SK-N-SH treated with all-trans-retinoic acid at 6 μM for 48 hours (cell line): ENCODE measurements at regions not wholly inside any gene's neighbourhood (a gene's known extent, or its start where the extent isn't known, plus 50 kb on each side); places are given as distances from the start of the nearest gene placed in this dataset.

Experiments used
- ARNTL ChIP-seq: fragments of 450-650 bp; formaldehyde crosslinking; IDR thresholded peaks from 2 replicates; pipeline ENCODE4 v1.5.0; 2020; ENCODE audit warnings: low read depth, mild to moderate bottlenecking, moderate library complexity, borderline replicate concordance
- BACH2 ChIP-seq: fragments of 250-450 bp; sonication (Bioruptor Pico); IDR thresholded peaks from 2 replicates; pipeline ENCODE4 v1.9.0; 2021; ENCODE audit warnings: mild to moderate bottlenecking, borderline replicate concordance
- CREB5 ChIP-seq: fragments of 250-450 bp; sonication (Bioruptor Pico); IDR thresholded peaks from 2 replicates; pipeline ENCODE4 v1.5.1; 2020; ENCODE audit warnings: low read depth, mild to moderate bottlenecking, moderate library complexity
- CSDC2 ChIP-seq: fragments of 250-450 bp; sonication (Bioruptor Pico); IDR thresholded peaks from 2 replicates; pipeline ENCODE4 v1.5.0; 2020; ENCODE audit warnings: mild to moderate bottlenecking, moderate library complexity
- ESRRG ChIP-seq: fragments of 250-450 bp; sonication (Bioruptor Pico); IDR thresholded peaks from 2 replicates; pipeline ENCODE4 v1.6.1; 2021; ENCODE audit warnings: mild to moderate bottlenecking
- GLIS3 ChIP-seq: fragments of 250-450 bp; sonication (Bioruptor Pico); IDR thresholded peaks from 2 replicates; pipeline ENCODE4 v1.5.0; 2020; ENCODE audit warnings: mild to moderate bottlenecking, moderate library complexity
- ISL1 ChIP-seq: fragments of 250-450 bp; sonication (Bioruptor Pico); IDR thresholded peaks from 2 replicates; pipeline ENCODE4 v2.1.2; 2022; ENCODE audit warnings: mild to moderate bottlenecking, moderate library complexity
- PATZ1 ChIP-seq: fragments of 250-450 bp; sonication (Bioruptor Pico); IDR thresholded peaks from 2 replicates; pipeline ENCODE4 v1.8.0; 2020; ENCODE audit warnings: mild to moderate bottlenecking, moderate library complexity, borderline replicate concordance
- RARB ChIP-seq: fragments of 250-450 bp; sonication (Bioruptor Pico); IDR thresholded peaks from 2 replicates; pipeline ENCODE4 v1.8.0; 2021; ENCODE audit warnings: mild to moderate bottlenecking, moderate library complexity
- ZC3H10 ChIP-seq: fragments of 250-450 bp; sonication (Bioruptor Pico); IDR thresholded peaks from 2 replicates; pipeline ENCODE4 v1.5.1; 2021; ENCODE audit warnings: mild to moderate bottlenecking, moderate library complexity
- ZFP3 ChIP-seq: fragments of 250-450 bp; sonication (Bioruptor Pico); IDR thresholded peaks from 2 replicates; pipeline ENCODE4 v1.5.0; 2020; ENCODE audit warnings: mild to moderate bottlenecking, moderate library complexity
- ZFP30 ChIP-seq: fragments of 450-650 bp; formaldehyde crosslinking; IDR thresholded peaks from 2 replicates; pipeline ENCODE4 v1.5.0; 2022; ENCODE audit warnings: mild to moderate bottlenecking, moderate library complexity
- ZNF70 ChIP-seq: fragments of 450-650 bp; formaldehyde crosslinking; IDR thresholded peaks from 2 replicates; pipeline ENCODE4 v1.5.0; 2020; ENCODE audit warnings: mild to moderate bottlenecking, moderate library complexity
- ZNF8 ChIP-seq: fragments of 450-650 bp; formaldehyde crosslinking; IDR thresholded peaks from 2 replicates; pipeline ENCODE4 v1.5.0; 2020; ENCODE audit warnings: mild to moderate bottlenecking, moderate library complexity

- TF ChIP-seq ARNTL (CRISPR knock-in tag) (no peak), RARB (CRISPR knock-in tag) (no peak), ZFP30 (CRISPR knock-in tag) (no peak), BACH2 (CRISPR knock-in tag) (no peak), GLIS3 (CRISPR knock-in tag) (no peak), ESRRG (no peak), CREB5 (CRISPR knock-in tag) (no peak), ZFP3 (CRISPR knock-in tag) (no peak), ZNF8 (no peak), ZC3H10 (CRISPR knock-in tag) (no peak), ISL1 (CRISPR knock-in tag) (no peak), PATZ1 (CRISPR knock-in tag) (no peak), CSDC2 (CRISPR knock-in tag) (no peak), ZNF70 (no peak)
Measured at GRCh38 chr12:60308366-60308991, 712.6 kb downstream of the SLC16A7 start.
